Esophagus muscularis mucosa (tissue), 4 donors: ENCODE measurements at regions not wholly inside any gene's neighbourhood (a gene's known extent, or its start where the extent isn't known, plus 50 kb on each side); places are given as distances from the start of the nearest gene placed in this dataset.

Experiments used
- DNase-seq: peaks from one replicate; pipeline ENCODE4 v3.0.0-alpha.2; 2017; ENCODE audit errors: extremely low spot score
- H3K27ac ChIP-seq, 4 donors: fragments of 200-600 bp; sonication (generic); replicated peaks in 1 of 4; 1 replicate in 3 of 4; 2 replicates in 1 of 4; pipeline ENCODE4 v1.5.1; 2016 to 2019; ENCODE audit warnings: mild to moderate bottlenecking in 1 of 4
- H3K27me3 ChIP-seq, 4 donors: fragments of 200-600 bp; sonication (generic); one replicate each; pipeline versions ENCODE4 v1.5.1 to v1.6.0; 2016 to 2019
- H3K36me3 ChIP-seq, 4 donors: fragments of 200-600 bp; sonication (generic); one replicate each; pipeline ENCODE4 v1.5.1; 2016 to 2019
- H3K4me1 ChIP-seq, 4 donors: fragments of 200-600 bp; sonication (generic); one replicate each; pipeline ENCODE4 v1.5.1; 2016 to 2019
- H3K4me3 ChIP-seq, 4 donors: fragments of 200-600 bp; sonication (generic); 1 replicate in 2 of 4; 2 replicates in 2 of 4; pipeline ENCODE4 v1.5.1; 2016 to 2019; ENCODE audit warnings: mild to moderate bottlenecking in 4 of 4, moderate library complexity in 1 of 4
- H3K9me3 ChIP-seq, 4 donors: fragments of 200-600 bp; sonication (generic); 1 replicate in 3 of 4; 2 replicates in 1 of 4; pipeline ENCODE4 v1.5.1; 2016 to 2019
- CTCF ChIP-seq, 3 experiments: fragments of 200-600 bp in 2 of 3; fragments of 450-650 bp in 1 of 3; sonication (generic) in 2 of 3; IDR thresholded peaks; one replicate each; pipeline ENCODE4 v1.5.1; 2017 to 2019; ENCODE audit warnings: antibody characterized with exemption in 3 of 3, mild to moderate bottlenecking in 2 of 3, moderate library complexity in 1 of 3
- EP300 ChIP-seq: sonication (generic); formaldehyde crosslinking; IDR thresholded peaks from one replicate; pipeline ENCODE4 v1.6.1; 2017; ENCODE audit warnings: antibody characterized with exemption
- POLR2A ChIP-seq: fragments of 450-650 bp; IDR thresholded peaks from one replicate; pipeline ENCODE4 v1.6.1; 2017; ENCODE audit warnings: antibody characterized with exemption, moderate library complexity, mild to moderate bottlenecking, low read depth
- POLR2AphosphoS5 ChIP-seq, 2 donors: sonication (generic); formaldehyde crosslinking; IDR thresholded peaks; one replicate each; pipeline ENCODE4 v1.6.1; 2017; ENCODE audit warnings: antibody characterized with exemption in 2 of 2
- WGBS: methylation state at CpG from one replicate; pipeline ENCODE4 v1.1.5; 2018; 5-methylcytosine and 5-hydroxymethylcytosine counted together
- intact Hi-C: fragments of 100-400 bp; cut with DNase I; formaldehyde crosslinking; loops from one replicate; pipeline ENCODE4 v1.15.1; 2023

DNA sequence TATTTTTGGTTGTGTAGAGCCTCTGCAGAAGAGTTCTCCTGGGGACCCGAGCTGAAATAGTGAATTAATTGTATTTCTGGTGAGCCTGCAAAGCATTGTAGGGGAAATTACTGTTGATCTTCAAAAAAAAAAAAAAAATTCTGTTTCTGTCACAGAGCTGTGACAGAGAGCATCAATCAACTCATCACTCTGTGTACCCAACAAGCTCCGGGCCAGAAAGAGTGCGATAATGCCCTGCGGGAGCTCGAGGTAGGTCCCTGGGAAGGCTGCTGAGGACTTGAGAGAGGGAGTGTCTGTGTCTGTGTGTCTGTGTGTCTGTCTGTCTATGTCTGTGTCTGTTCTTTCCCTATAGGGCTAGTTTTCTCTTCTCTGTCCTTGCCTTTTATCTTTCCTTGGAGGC, 294.4 kb upstream of the TPM1 start:
- Histone ChIP-seq H3K4me3 (no peak overlapping the region), H3K4me1 (peaks cover 0 to 3% (median 3%) of the 10 kb centered on the region in 4 donors), H3K36me3 (peaks cover 0 to 27% (median 4%) of the 10 kb centered on the region in 4 donors), H3K9me3 (no peaks in the 10 kb centered on the region), H3K27ac (no peak overlapping the region), H3K27me3 (no peaks in the 10 kb centered on the region)
- no peak for TF ChIP-seq POLR2A
- TF ChIP-seq POLR2AphosphoS5 (IDR thresholded peaks at IDR 0.05) = no peak
- no peak for TF ChIP-seq EP300
- no peak for TF ChIP-seq CTCF (IDR thresholded peaks at IDR 0.05)
- DNase-seq = no peak
- 96% methylated on average over 5 of the region's 5 CpGs for WGBS
- intact Hi-C loops = no loop called here

DNA sequence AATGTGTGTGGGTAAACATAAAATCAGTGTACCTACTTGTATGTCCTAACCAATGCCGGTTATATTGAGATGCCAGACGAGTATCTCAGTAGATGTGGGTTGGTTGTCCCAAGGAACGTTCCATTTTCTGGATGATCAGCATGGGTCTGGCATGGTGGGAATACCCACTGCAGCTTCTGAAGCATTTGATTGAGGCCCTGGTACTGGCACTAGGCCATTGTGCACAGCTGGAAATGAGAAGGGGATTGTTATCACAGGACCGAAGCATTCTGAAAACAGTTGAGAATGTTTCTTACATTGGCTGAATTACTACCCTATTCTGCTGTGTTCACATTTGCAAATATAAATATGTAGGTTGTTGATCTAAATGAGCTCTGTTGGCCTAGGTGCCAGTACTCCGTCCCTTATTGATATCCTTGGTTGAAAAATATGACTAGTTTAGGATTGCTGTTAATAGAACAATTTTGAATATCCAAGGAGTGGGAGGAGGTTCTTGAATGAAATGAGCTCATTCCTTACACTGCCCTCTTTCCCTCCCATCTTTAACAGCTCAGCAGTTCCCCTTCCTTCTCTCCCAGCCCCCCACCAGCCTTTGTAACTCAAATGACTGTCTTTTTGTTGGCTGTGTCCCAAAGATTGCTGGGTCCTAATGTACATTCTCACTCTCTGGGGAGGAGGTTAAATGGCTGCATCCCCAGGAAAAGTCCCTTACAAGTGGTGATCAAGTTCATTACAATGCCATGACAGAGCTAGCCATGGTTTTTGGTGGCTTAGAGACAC, 293.3 kb upstream of the TPM1 start:
- no peaks in the 10 kb centered on the region for H3K4me1 ChIP-seq
- intact Hi-C loops = no loop called here
- peaks cover 0 to 29% (median 6%) of the 10 kb centered on the region in 4 donors for H3K36me3 ChIP-seq
- no peaks in the 10 kb centered on the region for H3K27me3 ChIP-seq
- H3K27ac ChIP-seq = no peak overlapping the region
- H3K9me3 ChIP-seq = no peaks in the 10 kb centered on the region
- DNase-seq = no peak
- WGBS = 88% methylated on average over 5 of the region's 5 CpGs
- no peak for TF ChIP-seq CTCF (IDR thresholded peaks at IDR 0.05)
- no peak overlapping the region for H3K4me3 ChIP-seq

DNA sequence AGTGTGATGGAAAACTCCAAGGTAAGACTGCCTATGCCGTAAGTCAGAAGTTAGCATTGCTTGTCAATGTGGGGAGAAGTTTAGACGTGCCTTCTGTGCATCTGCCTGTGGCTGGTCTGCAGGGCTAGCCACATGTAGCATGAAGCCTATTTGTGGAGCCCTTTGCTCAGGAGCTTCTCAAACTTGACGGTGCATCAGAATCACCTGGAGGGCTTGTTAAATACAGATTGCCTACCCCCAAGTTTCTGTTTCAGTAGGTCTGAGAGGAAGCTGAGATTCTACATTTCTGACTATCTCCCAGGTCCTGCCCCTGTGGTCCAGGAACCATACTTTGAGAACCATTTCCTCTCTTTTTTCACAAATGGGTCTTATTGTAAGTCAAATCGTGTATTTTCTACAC, 292.1 kb upstream of the TPM1 start:
- Histone ChIP-seq H3K9me3 (no peaks in the 10 kb centered on the region), H3K4me1 (no peaks in the 10 kb centered on the region), H3K36me3 (peaks cover 0 to 33% (median 7%) of the 10 kb centered on the region in 4 donors), H3K4me3 (no peak overlapping the region), H3K27me3 (no peaks in the 10 kb centered on the region), H3K27ac (no peak overlapping the region)
- WGBS = 95% methylated on average over 4 of the region's 4 CpGs
- TF ChIP-seq POLR2A (no peak), CTCF (IDR thresholded peaks at IDR 0.05) (no peak), POLR2AphosphoS5 (IDR thresholded peaks at IDR 0.05) (no peak), EP300 (no peak)
- no peak for DNase-seq
- intact Hi-C loops = no loop called here

DNA sequence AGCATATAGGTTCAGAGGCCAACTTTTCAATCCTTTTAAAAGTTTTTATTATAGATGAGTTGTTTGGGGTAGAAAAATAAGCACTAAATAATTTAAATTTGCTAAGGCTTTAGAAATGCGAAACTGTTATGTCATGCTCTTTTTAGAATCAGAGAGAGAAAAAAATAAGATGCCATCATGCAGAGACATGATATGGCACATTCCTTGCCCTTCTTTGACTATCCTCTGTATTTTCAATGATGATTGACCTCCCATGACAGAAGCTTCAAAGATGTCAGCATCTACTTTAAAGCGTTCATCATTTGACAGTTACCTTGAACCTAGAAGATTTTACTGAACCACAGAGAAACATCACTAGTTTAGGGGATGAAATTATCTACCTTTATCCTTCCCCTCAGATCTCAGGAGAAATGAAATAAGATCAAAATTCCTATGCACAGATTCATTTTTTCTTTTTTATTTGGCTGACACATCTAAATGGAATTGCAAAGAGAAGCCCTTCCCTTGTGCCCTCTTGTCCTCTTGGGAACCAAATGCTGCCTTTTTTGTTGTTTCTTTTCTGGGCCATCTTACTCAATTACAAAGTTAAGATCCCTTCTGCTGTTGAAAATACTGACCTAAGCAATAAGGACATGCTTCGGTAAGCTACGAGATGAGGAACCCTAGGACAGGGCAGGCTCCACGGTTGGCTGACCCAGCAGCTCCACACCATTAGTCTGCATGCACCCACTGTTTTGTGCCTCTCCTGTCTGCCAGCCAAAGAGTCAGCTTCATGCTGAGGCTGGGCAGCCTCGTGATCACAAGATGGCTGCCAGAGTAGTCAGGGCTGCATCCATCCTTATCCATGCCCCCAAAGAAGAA, 289.7 kb upstream of the TPM1 start:
- no peak for TF ChIP-seq POLR2A
- TF ChIP-seq EP300 = no peak
- no peak for TF ChIP-seq CTCF (IDR thresholded peaks at IDR 0.05)
- TF ChIP-seq POLR2AphosphoS5 (IDR thresholded peaks at IDR 0.05) = no peak
- Histone ChIP-seq H3K27ac (no peak overlapping the region), H3K9me3 (no peaks in the 10 kb centered on the region), H3K27me3 (no peaks in the 10 kb centered on the region), H3K36me3 (peaks cover 0 to 47% (median 9%) of the 10 kb centered on the region in 4 donors), H3K4me1 (peaks cover 7 to 18% (median 17%) of the 10 kb centered on the region in 4 donors), H3K4me3 (no peak overlapping the region)
- intact Hi-C loops = no loop called here
- WGBS = 94% methylated on average over 6 of the region's 6 CpGs
- DNase-seq = no peak
